ENCODE measurements at regions not wholly inside any gene's neighbourhood (a gene's known extent, or its start where the extent isn't known, plus 50 kb on each side); places are given as distances from the start of the nearest gene placed in this dataset.

- no peak for TF ChIP-seq CTCF (CRISPR knock-in tag; IDR thresholded peaks at IDR 0.05)
- TF ChIP-seq KMT2A (CRISPR knock-in tag; IDR thresholded peaks at IDR 0.05): no peak
- TF ChIP-seq ELF1 (CRISPR knock-in tag; IDR thresholded peaks at IDR 0.05): no peak
- no peak for TF ChIP-seq USF2 (IDR thresholded peaks at IDR 0.05; ENCODE audit: low read depth, low read length)
- TF ChIP-seq USF2 (CRISPR knock-in tag; IDR thresholded peaks at IDR 0.05; ENCODE audit: borderline replicate concordance): no peak
- TF ChIP-seq KAT2B (IDR thresholded peaks at IDR 0.05; ENCODE audit: borderline replicate concordance, low read depth, low read length): no peak
Observed at GRCh38 chr3:46135475-46135874, 72.6 kb downstream of the CCR1 start.

Data from HepG2 (cell line).